Keratinocyte (primary cell): ENCODE measurements at regions not wholly inside any gene's neighbourhood (a gene's known extent, or its start where the extent isn't known, plus 50 kb on each side); places are given as distances from the start of the nearest gene placed in this dataset.

Experiments used
- DNase-seq: peaks from one replicate; pipeline ENCODE4 v3.0.0-alpha.2; 2011; ENCODE audit warnings: low read depth, missing footprints, low spot score
- FAIRE-seq: peaks from 2 replicates; lab custom pipeline; 2011; peaks lifted over from hg19 to GRCh38; lab: Jason Lieb, UNC
- H2AFZ ChIP-seq: 2 replicates; pipeline ENCODE4 v1.6.0; 2012; ENCODE audit warnings: low read length, control low read depth, inconsistent platforms; ENCODE audit not compliant: control insufficient read depth
- H3K27ac ChIP-seq: 2 replicates; pipeline ENCODE4 v1.5.1; 2011; ENCODE audit warnings: low read length; ENCODE audit not compliant: control insufficient read depth, insufficient read depth
- H3K27me3 ChIP-seq: 3 replicates; pipeline ENCODE4 v1.6.0; 2011; ENCODE audit warnings: low read length; ENCODE audit not compliant: control insufficient read depth, insufficient read depth; ENCODE audit errors: extremely low read depth
- H3K36me3 ChIP-seq, 2 experiments: 2 replicates in 1 of 2; 3 replicates in 1 of 2; pipeline ENCODE4 v1.5.1; 2011; ENCODE audit warnings: low read length in 2 of 2, mild to moderate bottlenecking in 1 of 2; ENCODE audit not compliant: control insufficient read depth in 2 of 2, insufficient read depth in 2 of 2; ENCODE audit errors: extremely low read depth in 1 of 2
- H3K4me1 ChIP-seq: 3 replicates; pipeline ENCODE4 v1.5.1; 2011; ENCODE audit warnings: low read length; ENCODE audit not compliant: control insufficient read depth, insufficient read depth; ENCODE audit errors: extremely low read depth
- H3K4me2 ChIP-seq: 3 replicates; pipeline ENCODE4 v1.6.0; 2011; ENCODE audit warnings: low read depth, low read length; ENCODE audit not compliant: control insufficient read depth, insufficient read depth; ENCODE audit errors: extremely low read depth
- H3K4me3 ChIP-seq, 3 experiments: fragments of 200-600 bp in 1 of 3; sonication (generic) in 1 of 3; 2 replicates in 2 of 3; 3 replicates in 1 of 3; pipeline ENCODE4 v1.5.1; 2011 to 2016; ENCODE audit warnings: low read length in 3 of 3, mild to moderate bottlenecking in 3 of 3, control low read depth in 2 of 3, inconsistent platforms in 1 of 3, low read depth in 1 of 3, mixed read lengths in 1 of 3, mixed run types in 1 of 3, moderate library complexity in 1 of 3; ENCODE audit not compliant: control insufficient read depth in 2 of 3, insufficient read depth in 2 of 3; ENCODE audit errors: extremely low read depth in 1 of 3
- H3K79me2 ChIP-seq: 2 replicates; pipeline ENCODE4 v1.6.0; 2012; ENCODE audit warnings: low read length; ENCODE audit not compliant: control insufficient read depth, insufficient read depth
- H3K9ac ChIP-seq: 3 replicates; pipeline ENCODE4 v1.6.0; 2011; ENCODE audit warnings: low read length; ENCODE audit not compliant: control insufficient read depth, insufficient read depth; ENCODE audit errors: extremely low read depth
- H3K9me1 ChIP-seq: 3 replicates; pipeline ENCODE4 v1.6.0; 2011; ENCODE audit warnings: low read length; ENCODE audit not compliant: control insufficient read depth, insufficient read depth; ENCODE audit errors: extremely low read depth
- H3K9me3 ChIP-seq: 2 replicates; pipeline ENCODE4 v1.5.1; 2012; ENCODE audit warnings: low read depth, low read length; ENCODE audit not compliant: control insufficient read depth
- H4K20me1 ChIP-seq: 3 replicates; pipeline ENCODE4 v1.6.0; 2011; ENCODE audit warnings: low read length; ENCODE audit not compliant: control insufficient read depth, insufficient read depth; ENCODE audit errors: extremely low read depth
- EZH2 ChIP-seq: IDR thresholded peaks from one replicate; pipeline ENCODE4 v1.6.1; 2012; ENCODE audit warnings: inconsistent platforms, mild to moderate bottlenecking, low read length, moderate library complexity
- dilution Hi-C: fragments of 300-500 bp; cut with MboI; formaldehyde crosslinking; loops from one replicate; pipeline ENCODE4 v1.7.0; 2020; ENCODE audit warnings: low sequenced_read_pairs; ENCODE audit not compliant: extremely low pct_ligation_motif_present
- TF ChIP-seq, protein P1 (sequence below), 3 experiments: IDR thresholded peaks in 1 of 3; conservative IDR thresholded peaks in 1 of 3; optimal IDR thresholded peaks in 1 of 3; 2 replicates in 2 of 3; 3 replicates in 1 of 3; pipeline versions ENCODE3 to v1.5.1; 2011; ENCODE audit warnings: low read length in 3 of 3, mild to moderate bottlenecking in 3 of 3, moderate library complexity in 2 of 3, control low read depth in 1 of 3, inconsistent platforms in 1 of 3; ENCODE audit not compliant: insufficient read depth in 2 of 3; ENCODE audit errors: extremely low read depth in 1 of 3

- dilution Hi-C loops, result no loop called here
- DNase-seq (no peak), FAIRE-seq (no peak)
- H3K4me3 ChIP-seq, result no peak overlapping the region
- no peak overlapping the region for H3K27ac ChIP-seq
- H3K79me2 ChIP-seq, result no peaks in the 10 kb centered on the region
- peaks cover 5% of the 10 kb centered on the region for H3K4me1 ChIP-seq
- peaks cover 3% of the 10 kb centered on the region for H3K9me3 ChIP-seq
- H3K36me3 ChIP-seq, result no peaks in the 10 kb centered on the region
- H4K20me1 ChIP-seq, result no peaks in the 10 kb centered on the region
- H3K9ac ChIP-seq, result no peak overlapping the region
- H3K27me3 ChIP-seq, result peaks cover 5% of the 10 kb centered on the region
- TF ChIP-seq EZH2, result no peak
- TF ChIP-seq, protein P1, sequence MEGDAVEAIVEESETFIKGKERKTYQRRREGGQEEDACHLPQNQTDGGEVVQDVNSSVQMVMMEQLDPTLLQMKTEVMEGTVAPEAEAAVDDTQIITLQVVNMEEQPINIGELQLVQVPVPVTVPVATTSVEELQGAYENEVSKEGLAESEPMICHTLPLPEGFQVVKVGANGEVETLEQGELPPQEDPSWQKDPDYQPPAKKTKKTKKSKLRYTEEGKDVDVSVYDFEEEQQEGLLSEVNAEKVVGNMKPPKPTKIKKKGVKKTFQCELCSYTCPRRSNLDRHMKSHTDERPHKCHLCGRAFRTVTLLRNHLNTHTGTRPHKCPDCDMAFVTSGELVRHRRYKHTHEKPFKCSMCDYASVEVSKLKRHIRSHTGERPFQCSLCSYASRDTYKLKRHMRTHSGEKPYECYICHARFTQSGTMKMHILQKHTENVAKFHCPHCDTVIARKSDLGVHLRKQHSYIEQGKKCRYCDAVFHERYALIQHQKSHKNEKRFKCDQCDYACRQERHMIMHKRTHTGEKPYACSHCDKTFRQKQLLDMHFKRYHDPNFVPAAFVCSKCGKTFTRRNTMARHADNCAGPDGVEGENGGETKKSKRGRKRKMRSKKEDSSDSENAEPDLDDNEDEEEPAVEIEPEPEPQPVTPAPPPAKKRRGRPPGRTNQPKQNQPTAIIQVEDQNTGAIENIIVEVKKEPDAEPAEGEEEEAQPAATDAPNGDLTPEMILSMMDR (optimal IDR thresholded peaks at IDR 0.05 in 1 of 3, IDR thresholded peaks at IDR 0.05 in 1 of 3, conservative IDR thresholded peaks at IDR 0.05 in 1 of 3; ENCODE audit: extremely low read depth in 1 of 3, insufficient read depth in 2 of 3, low read length in 3 of 3), result no peak
- H3K4me2 ChIP-seq, result no peak overlapping the region
- H3K9me1 ChIP-seq, result no peaks in the 10 kb centered on the region
- H2AFZ ChIP-seq, result no peak overlapping the region
Measured at GRCh38 chr17:77839698-77840512, 118.6 kb upstream of the TNRC6C start.

DNA sequence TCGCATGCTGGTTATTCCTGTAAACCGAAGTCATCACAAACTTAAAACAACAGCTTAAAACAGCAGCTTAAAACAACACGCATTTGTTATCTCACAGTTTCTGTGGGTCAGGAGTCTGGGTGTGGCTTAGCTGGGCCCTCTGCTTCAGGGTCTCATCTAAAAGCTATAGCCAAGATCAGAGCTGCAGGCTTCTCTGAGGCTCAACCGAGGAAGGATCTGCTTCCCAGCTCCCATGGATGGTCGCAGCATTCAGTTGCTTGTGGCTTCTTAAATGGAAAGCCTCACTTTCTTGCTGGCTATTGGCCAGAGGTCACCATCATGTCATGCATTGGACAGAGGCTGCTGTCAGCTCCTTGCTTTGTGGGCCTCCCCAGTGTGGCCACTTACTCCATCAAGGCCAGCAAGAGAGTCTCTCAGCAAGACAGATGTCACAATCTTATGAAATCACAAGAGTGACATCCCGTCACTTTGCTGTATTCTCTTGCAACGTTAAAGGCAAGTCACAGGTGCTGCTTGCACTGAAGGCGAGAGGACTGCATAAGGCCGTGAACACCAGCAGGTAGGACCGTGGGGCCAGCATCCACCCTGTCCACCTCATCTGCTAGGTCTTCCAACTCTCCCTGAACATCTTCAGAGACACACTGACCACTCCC lies 117.9 kb upstream of the TNRC6C start:
- DNase-seq, result no peak
- no peak overlapping the region for H3K4me3 ChIP-seq
- H3K9me1 ChIP-seq, result no peaks in the 10 kb centered on the region
- H3K4me2 ChIP-seq, result no peak overlapping the region
- H4K20me1 ChIP-seq, result no peaks in the 10 kb centered on the region
- no peak overlapping the region for H2AFZ ChIP-seq
- peaks cover 5% of the 10 kb centered on the region for H3K27me3 ChIP-seq
- no peaks in the 10 kb centered on the region for H3K79me2 ChIP-seq
- dilution Hi-C loops, result no loop called here
- FAIRE-seq, result no peak
- peaks cover 5% of the 10 kb centered on the region for H3K4me1 ChIP-seq
- no peak overlapping the region for H3K27ac ChIP-seq
- peaks cover 3% of the 10 kb centered on the region for H3K9me3 ChIP-seq
- H3K36me3 ChIP-seq, result no peaks in the 10 kb centered on the region
- no peak for TF ChIP-seq EZH2
- TF ChIP-seq, protein P1 (optimal IDR thresholded peaks at IDR 0.05 in 1 of 3, IDR thresholded peaks at IDR 0.05 in 1 of 3, conservative IDR thresholded peaks at IDR 0.05 in 1 of 3; ENCODE audit: extremely low read depth in 1 of 3, insufficient read depth in 2 of 3, low read length in 3 of 3), result no peak
- no peak overlapping the region for H3K9ac ChIP-seq
